H9 (cell line): ENCODE measurements at regions not wholly inside any gene's neighbourhood (a gene's known extent, or its start where the extent isn't known, plus 50 kb on each side); places are given as distances from the start of the nearest gene placed in this dataset.

Source experiments
- DNase-seq: peaks from one replicate; pipeline ENCODE4 v3.0.0-alpha.2; 2017
- H2AFZ ChIP-seq: one replicate; pipeline ENCODE4 v1.6.1; 2013; ENCODE audit warnings: mild to moderate bottlenecking, low read length, control low read depth, moderate library complexity
- H2AK5ac ChIP-seq: 2 replicates; pipeline ENCODE4 v1.6.1; 2013; ENCODE audit warnings: low read length, control low read depth, mixed read lengths; ENCODE audit not compliant: insufficient read length
- H2BK120ac ChIP-seq: one replicate; pipeline ENCODE4 v1.6.1; 2013; ENCODE audit warnings: low read depth, mild to moderate bottlenecking, low read length, control low read depth, inconsistent platforms; ENCODE audit not compliant: poor library complexity, severe bottlenecking
- H2BK12ac ChIP-seq: 2 replicates; pipeline ENCODE4 v1.6.1; 2013; ENCODE audit warnings: low read length, control low read depth, mixed read lengths, low read depth; ENCODE audit not compliant: insufficient read length
- H2BK15ac ChIP-seq: 2 replicates; pipeline ENCODE4 v1.6.1; 2013; ENCODE audit warnings: low read depth, low read length, control low read depth
- H2BK20ac ChIP-seq: one replicate; pipeline ENCODE4 v1.6.1; 2013; ENCODE audit warnings: low read depth, mild to moderate bottlenecking, low read length, control low read depth, inconsistent platforms; ENCODE audit not compliant: poor library complexity, severe bottlenecking
- H2BK5ac ChIP-seq: 2 replicates; pipeline ENCODE4 v1.6.1; 2013; ENCODE audit warnings: low read length, control low read depth, mixed read lengths; ENCODE audit not compliant: insufficient read length
- H3K14ac ChIP-seq: 2 replicates; pipeline ENCODE4 v1.6.1; 2013; ENCODE audit warnings: low read length, control low read depth; ENCODE audit not compliant: insufficient read depth
- H3K18ac ChIP-seq: 2 replicates; pipeline ENCODE4 v1.6.1; 2013; ENCODE audit warnings: low read depth, mild to moderate bottlenecking, mixed read lengths, low read length, control low read depth; ENCODE audit not compliant: insufficient read length
- H3K23ac ChIP-seq: 2 replicates; pipeline ENCODE4 v1.6.1; 2013; ENCODE audit warnings: low read length, control low read depth, mixed read lengths, low read depth; ENCODE audit not compliant: insufficient read length
- H3K23me2 ChIP-seq: 2 replicates; pipeline ENCODE4 v1.6.1; 2013; ENCODE audit warnings: low read depth, mild to moderate bottlenecking, mixed read lengths, low read length, control low read depth; ENCODE audit not compliant: insufficient read length, poor library complexity, severe bottlenecking
- H3K27ac ChIP-seq: 2 replicates; pipeline ENCODE4 v1.5.1; 2013; ENCODE audit warnings: low read length, control low read depth, mixed read lengths, low read depth; ENCODE audit not compliant: insufficient read length
- H3K27me3 ChIP-seq: 2 replicates; pipeline ENCODE4 v1.6.1; 2013; ENCODE audit warnings: low read length, control low read depth, inconsistent platforms; ENCODE audit not compliant: insufficient read depth
- H3K4ac ChIP-seq: 2 replicates; pipeline ENCODE4 v1.6.1; 2013; ENCODE audit warnings: low read depth, mild to moderate bottlenecking, control low read depth, inconsistent platforms, low read length, moderate library complexity
- H3K4me1 ChIP-seq: 2 replicates; pipeline ENCODE4 v1.6.1; 2013; ENCODE audit warnings: low read length, control low read depth, inconsistent platforms; ENCODE audit not compliant: insufficient read depth
- H3K4me2 ChIP-seq: 2 replicates; pipeline ENCODE4 v1.6.1; 2013; ENCODE audit warnings: low read length, control low read depth, mixed read lengths; ENCODE audit not compliant: insufficient read length, insufficient read depth
- H3K56ac ChIP-seq: 2 replicates; pipeline ENCODE4 v1.6.1; 2013; ENCODE audit warnings: low read depth, mild to moderate bottlenecking, mixed read lengths, low read length, control low read depth; ENCODE audit not compliant: insufficient read length
- H3K79me1 ChIP-seq: 2 replicates; pipeline ENCODE4 v1.6.1; 2013; ENCODE audit warnings: low read depth, mild to moderate bottlenecking, moderate library complexity, low read length, control low read depth, inconsistent platforms; ENCODE audit not compliant: insufficient read depth, poor library complexity, severe bottlenecking
- H3K79me2 ChIP-seq: 2 replicates; pipeline ENCODE4 v1.6.1; 2013; ENCODE audit warnings: low read length, control low read depth, inconsistent platforms; ENCODE audit not compliant: insufficient read depth
- H3K9ac ChIP-seq: 2 replicates; pipeline ENCODE4 v1.6.1; 2013; ENCODE audit warnings: low read length, control low read depth, mixed read lengths; ENCODE audit not compliant: insufficient read length; ENCODE audit errors: extremely low read depth
- H3K9me3 ChIP-seq: one replicate; pipeline ENCODE4 v1.6.1; 2013; ENCODE audit warnings: low read depth, low read length, inconsistent platforms; ENCODE audit not compliant: control insufficient read depth
- H3T11ph ChIP-seq: one replicate; pipeline ENCODE4 v1.6.1; 2013; ENCODE audit warnings: mild to moderate bottlenecking, low read length, control low read depth, inconsistent platforms
- H4K20me1 ChIP-seq: one replicate; pipeline ENCODE4 v1.6.1; 2013; ENCODE audit not compliant: control insufficient read depth, insufficient read length, insufficient read depth
- H4K5ac ChIP-seq: 2 replicates; pipeline ENCODE4 v1.6.1; 2013; ENCODE audit warnings: low read depth, mild to moderate bottlenecking, mixed read lengths, low read length, control low read depth; ENCODE audit not compliant: insufficient read length
- H4K8ac ChIP-seq: replicated peaks from 2 replicates; pipeline ENCODE4 v1.6.1; 2013; ENCODE audit warnings: low read length, control low read depth, mixed read lengths, low read depth; ENCODE audit not compliant: insufficient read length
- H4K91ac ChIP-seq: 2 replicates; pipeline ENCODE4 v1.6.1; 2013; ENCODE audit warnings: low read depth, mild to moderate bottlenecking, moderate library complexity, mixed read lengths, low read length, control low read depth; ENCODE audit not compliant: insufficient read length
- H3K27ac Mint-ChIP-seq, 3 experiments: 2 replicates in 2 of 3; 3 replicates in 1 of 3; pipeline ENCODE4 v1.8.0; 2020 to 2021; ENCODE audit warnings: mixed read lengths in 3 of 3, mild to moderate bottlenecking in 1 of 3, moderate library complexity in 1 of 3
- H3K27me3 Mint-ChIP-seq: 2 replicates; pipeline ENCODE4 v1.8.0; 2021; ENCODE audit warnings: low read depth, mild to moderate bottlenecking, moderate library complexity, mixed read lengths
- H3K36me3 Mint-ChIP-seq, 3 experiments: 2 replicates in 2 of 3; 3 replicates in 1 of 3; pipeline ENCODE4 v1.8.0; 2020 to 2021; ENCODE audit warnings: low read depth in 3 of 3, mixed read lengths in 3 of 3; ENCODE audit not compliant: insufficient read depth in 1 of 3
- H3K4me1 Mint-ChIP-seq, 2 experiments: 2 replicates each; pipeline ENCODE4 v1.8.0; 2020; ENCODE audit warnings: mixed read lengths in 2 of 2
- H3K4me3 Mint-ChIP-seq, 2 experiments: 2 replicates in 1 of 2; 3 replicates in 1 of 2; pipeline ENCODE4 v1.8.0; 2020 to 2021; ENCODE audit warnings: mild to moderate bottlenecking in 2 of 2, mixed read lengths in 2 of 2, moderate library complexity in 1 of 2
- H3K9me3 Mint-ChIP-seq, 2 experiments: 2 replicates in 1 of 2; 3 replicates in 1 of 2; pipeline ENCODE4 v1.8.0; 2020; ENCODE audit warnings: mild to moderate bottlenecking in 2 of 2, mixed read lengths in 2 of 2, moderate library complexity in 1 of 2
- CTCF ChIP-seq: fragments of 200-600 bp; sonication (generic); conservative IDR thresholded peaks from 3 replicates; pipeline ENCODE4 v1.8.0; 2021; ENCODE audit warnings: antibody characterized with exemption, mild to moderate bottlenecking
- WGBS: extraction: QIAGEN DNeasy Blood & Tissue Kit; methylation state at CpG from one replicate; pipeline ENCODE4 v1.1.7; 2013; ENCODE audit warnings: missing lambda C conversion rate, low lambda C conversion rate, mixed read lengths; ENCODE audit not compliant: insufficient read length; ENCODE audit errors: extremely low coverage; 5-methylcytosine and 5-hydroxymethylcytosine counted together

GRCh38 chr10:61065051-61065450 lies 121.1 kb upstream of the RHOBTB1 start:
- Mint-ChIP-seq H3K4me1 (no peaks in the 10 kb centered on the region), H3K27me3 (no peaks in the 10 kb centered on the region)
- no peaks in the 10 kb centered on the region for H3K79me2 ChIP-seq

More at GRCh38 chr10:61065051-61065450, 121.1 kb upstream of the RHOBTB1 start:
- Histone ChIP-seq H3K4ac (no peak overlapping the region), H3K23me2 (no peaks in the 10 kb centered on the region), H3K4me1 (no peaks in the 10 kb centered on the region), H3K4me2 (no peak overlapping the region), H3K27me3 (no peaks in the 10 kb centered on the region), H2BK12ac (no peak overlapping the region), H3K18ac (no peak overlapping the region), H4K5ac (no peak overlapping the region), H3K14ac (no peak overlapping the region), H2AFZ (no peak overlapping the region), H3K23ac (no peak overlapping the region), H4K91ac (no peak overlapping the region), H3K27ac (no peak overlapping the region), H3K9ac (no peak overlapping the region), H3K79me1 (no peaks in the 10 kb centered on the region), H3T11ph (no peak overlapping the region), H4K8ac (no peak overlapping the region), H2AK5ac (no peak overlapping the region), H4K20me1 (no peaks in the 10 kb centered on the region), H3K9me3 (no peaks in the 10 kb centered on the region), H3K56ac (no peak overlapping the region), H2BK15ac (no peak overlapping the region), H2BK120ac (no peak overlapping the region), H2BK20ac (no peak overlapping the region), H2BK5ac (no peak overlapping the region)
- Mint-ChIP-seq H3K4me3 (no peak overlapping the region), H3K36me3 (no peaks in the 10 kb centered on the region), H3K27ac (no peak overlapping the region), H3K9me3 (no peaks in the 10 kb centered on the region)
- DNase-seq, result no peak
- no peak for TF ChIP-seq CTCF
- WGBS, result no CpG with 5 or more reads among the region's 2 CpGs
